IPS DF 4.7 (cell line): ENCODE measurements at regions not wholly inside any gene's neighbourhood (a gene's known extent, or its start where the extent isn't known, plus 50 kb on each side); places are given as distances from the start of the nearest gene placed in this dataset.

Source experiments
- DNase-seq: peaks from one replicate; pipeline ENCODE4 v3.0.0-alpha.2; 2013; ENCODE audit warnings: low spot score; ENCODE audit errors: extremely low read depth

DNA sequence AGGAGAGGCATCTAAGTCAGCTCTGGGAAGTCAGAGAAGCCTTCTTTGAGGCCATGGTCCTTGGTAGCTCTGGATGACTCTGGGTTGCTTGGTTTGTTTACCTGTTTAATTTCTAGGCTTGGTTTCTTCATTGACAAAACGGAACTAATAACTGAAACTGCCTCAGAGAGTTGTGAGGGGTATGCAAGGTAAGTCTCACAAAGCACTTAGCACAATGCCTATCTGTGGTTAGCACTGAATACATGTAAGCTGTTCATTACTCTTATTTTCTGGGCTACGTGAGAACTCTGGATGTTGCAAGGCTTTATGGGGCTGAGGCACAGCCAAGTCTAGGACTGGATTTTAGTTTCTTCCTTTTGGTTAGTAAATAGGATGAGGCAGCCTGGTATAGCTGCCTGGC is 225.8 kb upstream of the NCAM1 start:
- DNase-seq = no peak

DNA sequence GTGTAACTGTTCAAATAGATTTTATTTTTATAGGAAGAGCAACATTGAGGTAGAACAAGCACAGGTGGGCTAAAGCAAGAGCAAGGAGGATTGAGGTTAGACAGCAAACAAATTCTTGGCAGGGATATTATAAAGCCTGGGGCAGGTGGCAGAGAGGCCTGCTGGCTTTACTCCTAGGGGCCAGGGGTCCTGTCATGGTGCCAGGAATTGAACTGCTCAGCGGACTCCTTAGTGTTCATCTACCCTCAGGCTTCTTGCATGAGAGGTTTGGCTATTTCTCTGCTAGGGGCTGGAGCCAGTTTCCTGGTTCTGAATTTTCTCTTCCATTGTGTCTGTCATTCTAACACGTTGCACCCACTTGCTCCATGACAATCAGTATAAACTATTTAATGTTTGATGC is 217.2 kb upstream of the NCAM1 start:
- no peak for DNase-seq

DNA sequence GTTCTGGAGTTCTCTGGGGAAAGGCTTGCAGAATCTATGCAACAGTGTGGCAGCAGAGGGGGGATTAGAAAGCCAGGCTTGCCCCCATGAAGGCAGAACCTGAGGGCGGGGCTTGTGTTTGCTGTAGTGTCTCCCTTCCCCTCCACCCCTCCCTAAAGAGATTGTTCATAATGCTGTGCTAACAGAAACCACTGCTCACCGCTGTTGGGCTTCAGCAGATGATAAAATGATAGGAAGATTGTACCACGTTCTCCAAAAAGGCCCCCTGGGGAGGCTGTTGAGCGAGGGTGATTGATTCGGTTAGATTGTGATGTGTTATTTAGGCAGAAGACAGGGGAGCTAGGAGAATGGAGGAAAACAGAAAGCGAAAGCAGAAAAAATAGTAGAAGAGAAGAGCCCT is 215.2 kb upstream of the NCAM1 start:
- no peak for DNase-seq

DNA sequence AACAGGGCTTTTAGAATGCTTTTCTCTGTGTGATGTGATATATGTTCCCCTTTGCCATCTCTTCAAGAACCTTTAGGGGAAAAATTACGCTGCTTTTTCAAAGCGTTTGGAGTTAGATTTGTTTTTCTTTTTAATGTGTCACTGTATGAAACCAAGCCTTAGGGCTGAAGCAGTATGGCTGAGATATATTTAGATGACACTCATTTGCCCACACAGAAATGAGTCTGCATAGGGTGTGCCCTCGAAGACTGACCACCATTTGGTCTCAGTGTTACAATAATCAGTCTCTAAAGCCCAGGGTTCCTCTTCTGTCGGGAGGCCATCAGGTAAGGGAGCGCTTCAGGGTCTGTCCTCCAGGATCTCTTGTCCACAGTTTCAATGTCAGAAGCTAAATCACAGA is 213.0 kb upstream of the NCAM1 start:
- no peak for DNase-seq

DNA sequence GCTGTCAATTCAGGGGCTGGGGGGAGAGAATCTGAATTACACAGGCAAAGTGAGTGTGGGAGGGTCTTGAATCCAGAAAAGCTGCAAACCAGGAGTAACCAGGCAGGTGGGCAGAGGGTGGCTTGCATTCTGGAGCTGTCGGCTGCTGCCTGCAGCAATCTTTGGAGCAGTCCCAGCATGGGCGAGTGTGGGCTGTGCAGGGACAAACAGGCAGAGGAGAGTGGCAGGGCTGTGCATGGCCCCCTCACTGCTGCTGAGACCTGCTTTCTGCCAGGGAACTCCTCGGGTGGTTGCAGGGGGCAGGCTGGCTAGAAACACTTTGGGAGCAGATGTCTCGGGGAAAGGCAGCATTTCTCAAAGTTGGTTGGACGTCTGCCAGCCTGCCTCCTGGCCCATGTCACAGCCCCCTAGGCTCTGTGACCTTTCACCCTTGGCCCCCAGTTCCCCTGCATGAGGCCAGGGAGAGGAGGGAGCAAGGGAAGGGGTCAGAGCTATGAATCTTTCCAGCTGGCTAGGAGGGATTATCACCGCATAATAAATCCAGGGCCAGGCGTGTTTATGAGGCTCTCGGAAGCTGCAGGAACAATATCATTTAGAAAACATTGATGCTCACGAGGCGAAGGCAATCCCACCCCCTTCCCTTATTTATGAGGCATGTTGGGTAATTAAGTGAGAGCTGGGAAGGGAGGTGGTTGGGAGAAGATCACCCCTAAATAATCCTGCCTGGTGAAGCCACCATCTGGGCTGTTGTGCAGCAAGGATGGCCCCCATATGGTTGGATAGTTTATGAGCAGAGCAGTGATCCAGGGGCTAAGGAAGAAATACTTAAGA is 212.3 kb upstream of the NCAM1 start:
- DNase-seq = no peak

DNA sequence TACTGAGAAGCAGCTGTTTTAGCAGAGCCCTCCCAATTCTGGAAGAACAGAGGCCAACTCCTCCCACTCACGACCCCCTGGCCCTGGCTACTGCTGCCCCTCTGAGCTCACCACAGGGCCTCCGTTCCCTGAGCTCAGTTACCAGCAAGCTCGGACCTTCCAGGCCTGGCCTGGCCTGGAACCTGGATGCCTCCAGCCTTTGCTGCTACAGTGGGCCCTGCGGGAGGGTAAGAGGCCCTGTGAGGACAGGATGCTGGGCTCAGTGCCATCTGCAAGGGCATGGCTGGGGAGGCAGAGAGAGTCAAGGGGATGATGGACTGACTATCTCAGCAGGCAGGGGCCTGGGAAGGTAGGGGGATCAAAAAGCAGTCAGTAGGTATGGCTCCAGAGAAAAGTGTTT is 209.9 kb upstream of the NCAM1 start:
- no peak for DNase-seq

DNA sequence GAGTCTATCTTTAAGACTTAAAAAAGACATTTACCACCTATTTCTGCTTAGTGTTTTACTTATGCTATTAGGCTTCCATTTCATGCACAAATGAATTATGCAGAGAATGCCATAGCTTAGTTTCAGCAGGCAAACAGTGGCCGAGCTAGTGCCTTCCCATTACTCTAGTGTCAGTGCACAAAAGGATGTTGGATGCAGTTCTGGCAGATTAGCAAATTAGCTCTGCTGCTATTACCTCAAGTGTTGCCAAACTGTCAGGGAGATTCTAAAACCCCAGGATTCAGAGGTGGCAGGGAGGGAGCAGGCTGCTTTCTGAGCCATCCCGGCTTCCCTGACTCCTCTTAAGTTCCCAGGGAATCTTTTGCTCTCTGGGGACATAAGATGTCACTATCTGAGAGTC is 209.4 kb upstream of the NCAM1 start:
- no peak for DNase-seq

DNA sequence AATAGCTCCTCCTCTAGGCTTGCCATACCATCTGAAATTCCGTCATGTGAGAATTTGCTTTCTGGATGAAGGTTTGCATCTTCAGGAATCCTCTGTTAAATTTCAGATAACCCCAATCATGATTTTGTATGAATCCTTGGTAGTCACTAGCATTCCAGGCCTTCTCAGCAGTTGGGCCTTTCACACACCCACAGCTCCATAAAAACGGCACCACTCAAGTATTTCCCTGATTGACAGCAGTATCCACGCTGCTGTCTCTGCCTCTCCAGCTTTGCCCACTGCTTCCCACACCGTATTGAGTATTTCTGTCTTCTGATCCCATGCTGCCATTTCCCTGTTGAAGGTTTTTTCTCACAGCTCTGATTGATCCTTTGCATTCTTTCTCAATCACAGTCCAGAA is 208.7 kb upstream of the NCAM1 start:
- DNase-seq = no peak

DNA sequence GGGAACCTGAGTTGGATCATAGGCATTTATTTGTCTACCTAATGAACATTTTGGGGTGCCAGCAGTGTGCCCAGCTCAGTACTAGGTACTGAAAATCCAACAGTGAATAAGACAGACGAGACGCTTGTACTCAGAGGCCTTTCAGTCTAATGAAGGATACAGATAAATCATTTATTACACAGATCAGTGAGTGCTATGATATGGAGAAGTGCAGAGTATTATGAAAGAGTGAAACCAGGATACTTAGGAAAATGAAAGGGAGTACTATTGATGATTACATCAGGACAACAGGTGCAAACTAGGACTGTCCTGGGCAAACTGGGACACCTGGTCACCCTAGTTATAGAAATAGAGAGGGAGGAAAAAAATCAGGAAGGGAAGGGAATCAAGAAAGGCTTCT is 207.5 kb upstream of the NCAM1 start:
- DNase-seq = no peak

DNA sequence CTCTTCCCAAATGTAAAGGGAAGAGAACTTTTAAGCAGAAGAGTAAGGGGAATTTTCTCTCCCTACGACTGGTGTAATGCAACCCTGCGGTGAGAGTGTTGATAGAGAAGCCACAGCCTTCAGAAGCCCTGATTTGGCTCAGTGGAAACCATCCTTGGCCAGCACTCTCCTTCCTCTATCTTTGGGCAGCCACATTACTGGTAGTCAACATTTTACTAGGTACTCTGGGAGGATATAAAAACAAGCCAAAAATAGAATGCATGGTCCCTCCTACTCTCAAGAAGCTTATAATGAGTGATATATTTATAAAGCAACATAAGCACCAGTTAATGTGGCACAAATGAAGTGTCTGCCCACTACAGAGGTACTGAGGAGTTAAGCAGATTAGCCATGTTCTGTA is 201.8 kb upstream of the NCAM1 start:
- no peak for DNase-seq

DNA sequence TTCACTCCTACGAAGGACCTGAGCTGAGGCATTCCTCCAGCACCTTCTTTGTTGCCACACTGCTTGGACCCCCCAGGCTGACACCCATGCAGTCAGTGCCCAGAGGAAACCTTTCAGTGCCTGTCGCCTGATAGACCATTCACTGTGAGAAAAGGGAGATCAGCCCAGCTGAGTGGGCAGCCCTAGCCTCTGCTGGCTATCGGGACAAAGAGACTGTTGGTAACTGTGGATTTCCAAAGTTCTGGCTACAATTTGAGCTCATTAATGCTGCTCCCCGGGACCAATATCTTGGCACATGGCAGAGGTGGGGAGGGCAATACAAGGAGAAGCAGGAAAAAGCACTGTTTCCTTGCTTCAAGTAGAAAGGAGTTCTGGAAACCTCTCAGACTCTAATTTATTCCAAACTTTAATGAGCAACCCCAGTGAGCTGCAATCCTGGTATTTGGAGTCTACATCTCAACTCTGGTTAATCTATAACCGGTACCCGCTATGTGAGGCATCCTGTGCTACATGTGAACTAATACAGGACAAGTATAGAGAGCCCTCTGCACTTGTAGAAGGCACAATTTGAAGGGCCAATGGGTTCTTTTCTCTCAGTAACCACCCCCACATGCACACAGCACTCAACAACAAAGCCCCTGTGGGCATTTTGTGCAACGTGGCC is 200.7 kb upstream of the NCAM1 start:
- no peak for DNase-seq

DNA sequence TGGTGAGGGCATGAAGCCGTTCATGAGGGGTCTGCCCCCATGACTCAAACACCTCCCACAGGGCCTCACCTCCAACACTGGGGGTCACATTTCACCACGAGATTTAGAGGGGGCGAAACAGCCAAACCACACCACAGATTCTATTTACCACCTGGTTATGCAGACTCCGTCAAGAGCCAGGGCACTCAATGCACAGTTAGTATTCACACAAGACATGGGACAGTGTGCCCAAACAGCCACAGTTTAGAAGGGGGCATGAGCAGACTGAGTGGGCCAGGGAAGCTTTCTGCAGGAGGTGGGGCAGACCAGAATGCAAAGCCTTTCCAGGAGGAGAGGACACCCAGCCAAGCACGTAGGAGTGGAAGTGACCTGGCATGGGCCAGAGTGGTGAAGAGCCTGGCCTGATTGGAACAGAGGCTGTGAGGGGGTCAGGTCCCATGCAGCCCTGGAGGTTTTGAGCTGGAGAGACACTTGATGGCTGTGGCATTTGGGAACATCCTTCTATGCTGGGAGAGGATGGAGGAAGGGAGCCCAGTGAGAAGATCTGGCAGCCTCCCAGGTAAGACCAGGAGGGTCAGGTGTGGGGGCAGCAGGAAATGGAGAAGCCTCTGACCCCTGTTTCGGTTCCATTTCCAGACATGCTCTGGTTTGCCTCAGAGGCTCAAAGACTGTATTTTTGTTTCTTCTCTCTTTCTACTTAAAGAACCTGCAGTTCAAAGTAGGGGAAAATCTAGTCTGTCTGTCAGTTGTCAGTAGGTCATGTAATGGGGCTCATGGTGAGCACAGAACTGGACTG is 199.1 kb upstream of the NCAM1 start:
- no peak for DNase-seq

DNA sequence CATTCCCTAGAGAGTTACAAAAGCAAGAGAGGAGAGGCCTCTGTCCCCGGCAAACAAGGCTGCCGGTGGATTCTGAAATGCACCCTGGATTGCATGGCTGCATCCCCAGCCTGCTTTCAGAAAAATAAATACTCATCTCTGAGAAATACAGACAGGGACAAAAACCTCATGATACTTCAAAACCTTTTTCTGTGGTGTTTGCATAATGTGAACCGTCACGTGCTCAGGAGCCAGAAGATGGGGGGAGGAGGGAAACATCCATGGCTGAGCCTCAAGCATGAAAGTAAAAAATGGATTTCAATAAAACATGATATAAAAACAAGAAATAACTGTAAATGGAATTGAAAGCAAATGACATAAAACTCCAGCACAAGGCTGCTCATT is 198.5 kb upstream of the NCAM1 start:
- DNase-seq = no peak

DNA sequence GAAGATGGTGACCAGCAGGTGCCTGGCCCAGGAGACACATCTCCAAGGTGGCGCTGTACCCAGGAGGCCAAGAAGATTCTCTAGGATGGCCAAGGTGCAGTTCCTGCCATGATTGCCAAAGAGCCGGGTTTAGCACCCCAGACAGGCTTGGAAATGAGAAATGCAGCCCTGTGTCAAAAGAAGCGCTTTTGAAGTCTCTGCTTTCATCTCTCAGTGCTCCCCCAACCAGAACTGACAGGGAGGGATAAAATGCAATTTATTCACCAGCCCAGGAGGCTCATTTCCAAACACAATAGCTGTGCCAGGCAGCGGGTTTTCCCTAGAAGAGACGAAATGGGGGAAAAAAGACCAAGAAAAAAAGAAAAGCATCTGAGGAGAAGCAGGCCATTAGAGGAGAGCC is 195.9 kb upstream of the NCAM1 start:
- DNase-seq = no peak

DNA sequence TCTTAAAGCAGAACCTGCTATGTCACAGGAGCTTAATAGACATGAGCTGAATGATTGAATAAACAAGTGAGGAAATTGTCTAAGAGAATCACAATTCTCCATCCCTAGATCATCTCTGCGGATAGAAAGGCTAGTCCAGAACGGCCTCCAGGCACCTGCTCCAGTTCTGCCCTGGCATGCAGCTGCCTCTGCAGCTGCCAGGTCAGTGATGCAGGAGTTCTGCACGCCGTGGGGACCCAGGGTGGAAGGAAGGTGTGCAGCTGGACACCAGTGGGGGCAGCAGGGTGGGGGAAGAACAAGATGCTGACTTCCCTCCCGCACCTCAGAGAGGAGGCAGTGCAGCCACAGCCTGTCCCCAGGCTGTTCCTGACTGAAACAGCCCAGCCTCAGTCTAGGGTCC is 192.1 kb upstream of the NCAM1 start:
- no peak for DNase-seq

DNA sequence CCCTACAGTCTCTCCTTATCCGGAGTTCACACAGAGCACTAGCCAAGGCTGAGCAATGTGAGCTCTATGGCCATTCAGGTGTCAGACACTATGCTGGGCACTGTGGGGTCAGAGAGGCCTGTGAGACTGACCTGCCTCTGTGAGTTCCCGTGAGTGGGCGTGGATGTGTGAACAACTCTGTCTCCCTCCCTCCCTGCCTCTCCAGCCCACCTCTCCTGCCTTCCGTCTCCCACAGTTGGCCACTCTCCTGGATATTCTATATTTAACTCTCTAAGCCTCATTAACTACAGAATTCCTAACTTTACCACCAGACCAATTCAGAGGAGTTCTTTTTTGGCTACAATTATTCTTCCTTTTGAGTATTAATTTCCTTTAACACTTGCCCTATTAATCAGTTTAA is 191.6 kb upstream of the NCAM1 start:
- DNase-seq = no peak

DNA sequence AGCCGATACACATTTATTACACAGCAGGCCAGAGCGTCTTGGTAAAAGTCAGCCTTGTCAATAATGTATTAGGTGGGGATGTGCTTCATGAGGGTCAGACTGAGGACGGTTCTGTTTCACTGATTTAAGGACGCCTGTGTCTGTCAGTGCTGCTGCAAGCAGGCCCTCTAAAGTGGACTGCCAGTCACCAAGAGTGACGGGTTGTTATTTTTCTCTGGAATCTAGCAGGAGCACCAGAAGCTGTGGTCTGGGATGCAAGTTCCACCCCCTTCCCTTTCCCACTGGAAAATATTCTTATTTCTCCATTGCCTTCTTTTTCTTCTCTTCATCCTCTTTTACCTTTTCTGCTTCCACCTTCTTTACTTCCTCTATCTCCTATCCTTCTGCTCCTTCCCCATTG is 191.2 kb upstream of the NCAM1 start:
- no peak for DNase-seq

DNA sequence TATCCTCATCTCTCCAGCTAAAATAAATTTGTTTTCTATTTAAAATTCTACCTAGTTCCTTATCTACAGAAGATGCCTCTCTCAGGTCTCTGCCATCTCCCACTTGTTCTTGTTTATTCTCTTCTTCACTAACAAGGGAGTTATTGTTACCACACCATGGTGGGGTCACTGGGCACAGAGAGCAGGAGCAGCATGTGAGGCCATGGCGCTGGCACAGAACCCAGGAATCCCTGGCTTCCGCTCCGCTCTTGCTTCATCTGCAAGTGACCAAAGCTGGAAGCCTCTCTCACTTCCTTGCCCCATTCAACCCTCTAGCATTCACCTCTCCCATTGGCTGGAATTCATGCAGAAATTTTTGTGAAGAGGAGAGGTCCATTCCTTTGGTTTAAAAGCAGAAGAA is 190.7 kb upstream of the NCAM1 start:
- DNase-seq = no peak

DNA sequence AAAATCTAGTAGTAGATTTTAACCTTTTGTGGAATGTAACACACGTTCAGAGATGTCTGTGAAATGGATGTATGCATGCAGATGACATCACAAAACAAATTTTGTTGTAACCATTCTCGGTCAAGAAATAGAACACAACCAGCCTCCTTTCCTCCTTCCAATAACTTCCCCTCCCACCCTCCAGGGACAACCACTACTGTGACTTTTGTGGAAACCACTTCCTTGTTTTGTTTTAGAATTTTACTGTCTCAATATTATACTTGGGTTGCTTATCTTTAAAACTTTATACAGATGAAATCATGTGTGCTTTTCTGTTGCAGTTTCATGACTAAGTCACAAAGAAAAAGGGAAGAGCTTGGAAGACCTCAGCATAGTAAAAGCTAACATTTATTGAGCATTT is 189.4 kb upstream of the NCAM1 start:
- DNase-seq = no peak

DNA sequence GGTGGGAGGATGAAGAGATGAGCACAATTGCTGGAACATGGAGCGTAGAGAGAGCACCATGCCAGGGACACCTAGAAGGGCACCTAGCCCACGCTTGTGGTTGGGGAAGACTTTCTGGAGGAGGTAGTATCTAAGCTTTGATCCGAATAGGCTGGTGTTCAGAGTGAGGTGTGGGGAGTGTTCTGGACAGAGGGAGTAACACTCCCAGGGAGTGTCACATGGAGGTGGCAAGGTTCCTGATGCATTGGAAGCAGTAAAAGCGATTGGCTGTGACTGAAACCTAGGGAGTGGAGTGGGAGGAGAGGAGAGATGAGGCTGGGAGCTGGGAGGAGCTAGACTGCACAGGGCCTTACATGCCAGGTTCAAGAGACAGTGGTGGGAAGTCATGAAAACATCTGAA is 188.0 kb upstream of the NCAM1 start:
- DNase-seq = no peak

DNA sequence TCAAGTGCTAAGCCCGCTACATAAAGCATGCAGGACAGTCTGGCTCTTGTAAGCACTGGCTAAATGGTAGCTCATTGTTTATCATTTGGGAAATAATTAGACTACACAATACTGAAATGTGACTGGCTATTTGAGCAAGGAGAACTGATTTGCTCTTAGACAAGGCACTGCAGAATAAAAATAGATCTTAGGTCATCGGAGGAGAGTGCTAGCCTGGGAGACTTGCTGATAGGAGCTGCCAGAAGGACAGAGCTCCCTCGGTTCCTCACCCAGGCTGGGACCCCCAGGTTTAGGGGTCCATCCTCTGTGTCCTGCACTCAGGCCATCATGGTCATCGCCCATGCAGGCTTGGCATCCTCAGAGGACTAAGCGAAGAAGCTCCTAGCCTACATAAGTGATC is 184.4 kb upstream of the NCAM1 start:
- DNase-seq = no peak

DNA sequence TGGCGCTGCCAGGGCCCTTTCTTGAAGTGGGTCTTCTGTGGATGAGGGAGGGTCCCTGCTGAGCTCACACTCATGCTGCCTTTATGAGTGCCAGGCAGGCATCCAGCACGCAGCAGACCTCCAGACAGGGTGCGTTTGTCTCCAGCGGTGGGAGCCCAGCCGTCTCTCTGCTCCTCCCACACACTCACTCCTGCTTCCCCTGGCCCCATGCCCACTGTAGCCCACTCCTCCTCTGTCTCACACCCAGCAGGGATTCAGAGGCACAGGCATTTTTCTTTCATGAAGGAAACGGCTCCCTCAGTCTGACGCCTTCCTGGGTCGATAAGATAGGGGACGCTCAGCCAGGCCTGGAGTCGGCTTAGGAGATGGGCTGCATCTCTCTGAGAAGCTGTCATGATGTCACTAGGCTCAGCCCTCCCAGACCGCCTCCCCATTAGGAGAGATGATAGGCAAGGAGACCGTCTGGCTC is 183.9 kb upstream of the NCAM1 start:
- no peak for DNase-seq
